ENCODE measurements at regions not wholly inside any gene's neighbourhood (a gene's known extent, or its start where the extent isn't known, plus 50 kb on each side); places are given as distances from the start of the nearest gene placed in this dataset.
"Not testable (repeated sequence)": the region's sequence is repeated elsewhere in the genome, so short reads cannot be mapped to it uniquely, and the experiment has no call there.

DNA sequence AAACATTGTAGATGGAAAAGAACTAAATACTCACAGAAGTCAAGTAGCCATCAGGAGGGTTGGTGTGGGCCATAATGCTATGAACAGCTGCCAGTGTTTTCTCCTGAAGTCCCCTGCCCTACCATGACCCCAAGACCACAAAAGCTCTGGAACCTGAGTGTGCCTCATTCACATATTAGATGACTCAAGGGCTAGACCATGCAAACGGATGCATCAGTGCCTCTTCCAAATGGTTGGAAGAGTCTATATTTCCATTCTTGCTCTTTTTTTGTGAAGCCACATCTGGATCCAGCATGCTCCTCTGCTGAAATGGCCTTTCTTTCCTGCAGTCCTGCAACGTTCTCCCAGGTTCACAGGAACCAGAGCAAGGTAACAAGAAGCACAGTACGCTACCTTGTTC is 136.6 kb upstream of the EPB41L4A start:
- H3K36me3 ChIP-seq: no peaks in the 10 kb centered on the region
- H3K27me3 ChIP-seq (replicated peaks in 1 of 7): no peaks in the 10 kb centered on the region
- intact Hi-C loops (cut with DNase I; ENCODE audit: low total_unique reads): no loop called here
- WGBS, 5 donors: 58 to 62% (median 60%) methylated on average over 3 of the region's 3 CpGs
- H3K4me3 ChIP-seq: no peak overlapping the region
- no peaks in the 10 kb centered on the region for H3K9me3 ChIP-seq
- H3K4me1 ChIP-seq: no peaks in the 10 kb centered on the region
- no peak overlapping the region for H3K27ac ChIP-seq
- no peak for DNase-seq
- TF ChIP-seq, protein P1, sequence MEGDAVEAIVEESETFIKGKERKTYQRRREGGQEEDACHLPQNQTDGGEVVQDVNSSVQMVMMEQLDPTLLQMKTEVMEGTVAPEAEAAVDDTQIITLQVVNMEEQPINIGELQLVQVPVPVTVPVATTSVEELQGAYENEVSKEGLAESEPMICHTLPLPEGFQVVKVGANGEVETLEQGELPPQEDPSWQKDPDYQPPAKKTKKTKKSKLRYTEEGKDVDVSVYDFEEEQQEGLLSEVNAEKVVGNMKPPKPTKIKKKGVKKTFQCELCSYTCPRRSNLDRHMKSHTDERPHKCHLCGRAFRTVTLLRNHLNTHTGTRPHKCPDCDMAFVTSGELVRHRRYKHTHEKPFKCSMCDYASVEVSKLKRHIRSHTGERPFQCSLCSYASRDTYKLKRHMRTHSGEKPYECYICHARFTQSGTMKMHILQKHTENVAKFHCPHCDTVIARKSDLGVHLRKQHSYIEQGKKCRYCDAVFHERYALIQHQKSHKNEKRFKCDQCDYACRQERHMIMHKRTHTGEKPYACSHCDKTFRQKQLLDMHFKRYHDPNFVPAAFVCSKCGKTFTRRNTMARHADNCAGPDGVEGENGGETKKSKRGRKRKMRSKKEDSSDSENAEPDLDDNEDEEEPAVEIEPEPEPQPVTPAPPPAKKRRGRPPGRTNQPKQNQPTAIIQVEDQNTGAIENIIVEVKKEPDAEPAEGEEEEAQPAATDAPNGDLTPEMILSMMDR (IDR thresholded peaks at IDR 0.05 in 8 of 11, conservative IDR thresholded peaks at IDR 0.05 in 3 of 11): no peak
- TF ChIP-seq POLR2A (IDR thresholded peaks at IDR 0.05): no peak
- TF ChIP-seq POLR2AphosphoS5 (IDR thresholded peaks at IDR 0.05): no peak

DNA sequence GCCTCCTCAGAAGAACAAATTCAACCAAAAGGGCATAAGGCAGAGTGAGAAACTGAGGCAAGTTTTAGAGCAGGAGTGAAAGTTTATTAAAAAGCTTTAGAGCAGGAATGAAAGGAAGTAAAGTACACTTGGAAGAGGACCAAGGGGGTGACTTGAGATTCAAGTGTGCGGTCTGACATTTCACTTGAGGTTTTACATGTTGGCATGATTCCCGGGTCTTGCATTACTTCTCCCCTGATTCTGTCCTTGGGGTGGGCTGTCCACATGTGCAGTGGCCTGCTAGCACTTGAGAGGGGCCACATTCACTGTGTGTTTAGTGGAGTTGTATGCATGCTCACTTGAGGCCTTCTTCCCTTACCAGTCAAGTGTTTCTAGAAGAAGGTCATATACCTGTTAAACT is 140.4 kb upstream of the EPB41L4A start:
- peaks cover 7 to 24% (median 18%) of the 10 kb centered on the region in 8 donors for H3K9me3 ChIP-seq
- intact Hi-C loops (cut with DNase I; ENCODE audit: low total_unique reads); H3K4me3 ChIP-seq; H3K4me1 ChIP-seq; H3K27me3 ChIP-seq (replicated peaks in 1 of 7); H3K36me3 ChIP-seq; DNase-seq; H3K27ac ChIP-seq: not testable (repeated sequence)
- WGBS, 5 donors: 16 to 42% (median 27%) methylated on average over 2 of the region's 2 CpGs

DNA sequence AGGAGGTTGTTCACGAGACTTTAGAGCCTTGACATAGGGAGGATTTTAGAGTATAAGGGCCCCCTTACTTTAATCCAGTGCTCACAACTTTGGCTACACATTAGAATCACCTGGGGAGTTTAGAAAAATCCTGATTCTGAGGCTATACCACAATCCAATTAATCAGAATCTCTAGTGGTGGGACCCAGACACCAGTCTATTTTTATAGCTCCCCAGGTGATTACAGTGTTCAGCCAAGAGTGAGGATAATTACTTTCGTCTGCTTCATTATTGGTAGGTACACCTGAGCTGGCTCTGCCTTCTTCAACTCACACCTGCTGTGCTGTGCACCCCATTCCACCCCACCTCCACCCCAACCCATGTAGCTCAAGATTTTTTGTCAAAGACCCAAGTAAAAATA is 141.3 kb upstream of the EPB41L4A start:
- Histone ChIP-seq H3K27me3 (replicated peaks in 1 of 7) (no peaks in the 10 kb centered on the region), H3K4me3 (no peak overlapping the region), H3K36me3 (no peaks in the 10 kb centered on the region), H3K27ac (no peak overlapping the region), H3K9me3 (peaks cover 7 to 29% (median 19%) of the 10 kb centered on the region in 8 donors), H3K4me1 (no peaks in the 10 kb centered on the region)
- no peak for TF ChIP-seq POLR2A (IDR thresholded peaks at IDR 0.05)
- no peak for TF ChIP-seq POLR2AphosphoS5 (IDR thresholded peaks at IDR 0.05)
- TF ChIP-seq, protein P1 (IDR thresholded peaks at IDR 0.05 in 8 of 11, conservative IDR thresholded peaks at IDR 0.05 in 3 of 11): no peak
- intact Hi-C loops (cut with DNase I; ENCODE audit: low total_unique reads): no loop called here
- no peak for DNase-seq
- WGBS, 5 donors: 82 to 98% (median 85%) methylated on average over 2 of the region's 2 CpGs

DNA sequence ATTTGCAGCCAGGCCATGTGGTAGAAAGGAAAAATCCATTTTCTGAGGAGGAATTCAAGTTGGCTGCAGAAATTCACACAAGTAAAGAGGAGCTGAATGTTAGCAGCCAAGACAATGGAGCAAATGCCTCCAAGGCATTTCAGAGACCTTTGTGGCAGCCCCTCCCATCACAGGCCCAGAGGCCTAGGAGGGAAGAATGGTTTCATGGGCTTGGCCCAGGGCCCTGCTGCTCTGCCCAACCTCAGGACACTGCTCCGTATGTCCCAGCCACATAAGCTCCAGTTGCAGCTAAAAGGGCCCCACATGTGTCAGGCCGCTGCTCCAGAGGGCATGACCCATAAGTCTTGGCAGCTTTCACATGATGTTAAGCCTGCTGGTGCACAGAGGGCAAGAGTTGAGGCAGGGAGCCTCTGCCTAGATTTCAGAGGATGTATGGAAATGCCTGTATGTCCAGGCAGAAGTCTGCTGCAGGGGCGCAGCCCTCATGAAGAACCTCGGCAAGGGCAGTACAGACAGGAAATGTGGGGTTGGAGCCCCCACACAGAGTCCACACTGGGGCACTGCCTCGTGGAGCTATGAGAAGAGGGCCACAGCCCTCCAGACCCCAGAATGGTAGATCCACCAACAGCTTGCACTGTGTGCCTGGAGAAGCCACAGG is 144.2 kb upstream of the EPB41L4A start:
- Histone ChIP-seq H3K4me3 (no peak overlapping the region), H3K36me3 (no peaks in the 10 kb centered on the region), H3K27ac (no peak overlapping the region), H3K4me1 (no peaks in the 10 kb centered on the region), H3K27me3 (replicated peaks in 1 of 7) (no peaks in the 10 kb centered on the region), H3K9me3 (peaks cover 7 to 29% (median 19%) of the 10 kb centered on the region in 8 donors)
- no peak for DNase-seq
- 67 to 90% (median 82%) methylated on average over 4 to 5 of the region's 5 CpGs for WGBS, 5 donors
- intact Hi-C loops (cut with DNase I; ENCODE audit: low total_unique reads): no loop called here
- TF ChIP-seq POLR2AphosphoS5 (IDR thresholded peaks at IDR 0.05) (no peak), POLR2A (IDR thresholded peaks at IDR 0.05) (no peak)
- TF ChIP-seq, protein P1 (IDR thresholded peaks at IDR 0.05 in 8 of 11, conservative IDR thresholded peaks at IDR 0.05 in 3 of 11): no peak

Measured in spleen (tissue), 11 donors.